Neural progenitor cell (in vitro differentiated cells): ENCODE measurements at regions not wholly inside any gene's neighbourhood (a gene's known extent, or its start where the extent isn't known, plus 50 kb on each side); places are given as distances from the start of the nearest gene placed in this dataset.

Experiments used
- DNase-seq: peaks from one replicate; pipeline ENCODE4 v3.0.0-alpha.2; 2016; ENCODE audit warnings: low spot score
- H2AFZ ChIP-seq: fragments of 200-600 bp; sonication (generic); replicated peaks from 2 replicates; pipeline ENCODE4 v1.6.1; 2016; ENCODE audit warnings: antibody characterized with exemption
- H3F3A ChIP-seq: fragments of 200-600 bp; sonication (generic); 2 replicates; pipeline ENCODE4 v1.6.1; 2016; ENCODE audit warnings: antibody characterized with exemption, low read depth
- H3K27ac ChIP-seq: fragments of 200-600 bp; sonication (generic); 2 replicates; pipeline ENCODE4 v1.5.1; 2016; ENCODE audit warnings: mild to moderate bottlenecking
- H3K27me3 ChIP-seq: fragments of 200-600 bp; sonication (generic); 2 replicates; pipeline ENCODE4 v1.6.1; 2016; ENCODE audit warnings: mild to moderate bottlenecking, moderate library complexity
- H3K36me3 ChIP-seq: fragments of 200-600 bp; sonication (generic); 2 replicates; pipeline ENCODE4 v1.5.1; 2016
- H3K4me1 ChIP-seq: fragments of 200-600 bp; sonication (generic); 2 replicates; pipeline ENCODE4 v1.6.1; 2016; ENCODE audit warnings: mixed run types
- H3K4me2 ChIP-seq: fragments of 200-600 bp; sonication (generic); 2 replicates; pipeline ENCODE4 v1.6.1; 2016
- H3K4me3 ChIP-seq: fragments of 200-600 bp; sonication (generic); 2 replicates; pipeline ENCODE4 v1.5.1; 2016
- H3K79me2 ChIP-seq: fragments of 200-600 bp; sonication (generic); 2 replicates; pipeline ENCODE4 v1.6.1; 2016; ENCODE audit warnings: low read depth
- H3K9ac ChIP-seq: fragments of 200-600 bp; sonication (generic); 2 replicates; pipeline ENCODE4 v1.6.1; 2016
- H3K9me3 ChIP-seq: fragments of 200-600 bp; sonication (generic); 2 replicates; pipeline ENCODE4 v1.5.1; 2016; ENCODE audit warnings: low read depth
- H4K20me1 ChIP-seq: fragments of 200-600 bp; sonication (generic); 2 replicates; pipeline ENCODE4 v1.6.1; 2016; ENCODE audit warnings: low read depth
- H3K27ac Mint-ChIP-seq: 3 replicates; pipeline ENCODE4 v1.8.0; 2021; ENCODE audit warnings: mixed read lengths
- H3K27me3 Mint-ChIP-seq: 2 replicates; pipeline ENCODE4 v1.8.0; 2022; ENCODE audit warnings: low read depth, mild to moderate bottlenecking, inconsistent platforms, moderate library complexity, mixed read lengths; ENCODE audit not compliant: insufficient read depth
- H3K36me3 Mint-ChIP-seq: 3 replicates; pipeline ENCODE4 v1.8.0; 2021; ENCODE audit warnings: mixed read lengths
- H3K4me1 Mint-ChIP-seq: 3 replicates; pipeline ENCODE4 v1.8.0; 2021; ENCODE audit warnings: mixed read lengths
- H3K4me3 Mint-ChIP-seq: 3 replicates; pipeline ENCODE4 v1.8.0; 2021; ENCODE audit warnings: mild to moderate bottlenecking, moderate library complexity, mixed read lengths
- H3K9me3 Mint-ChIP-seq: 3 replicates; pipeline ENCODE4 v1.8.0; 2020; ENCODE audit warnings: mixed read lengths
- EZH2 ChIP-seq: fragments of 200-600 bp; sonication (generic); IDR thresholded peaks from 2 replicates; pipeline ENCODE4 v1.6.1; 2017; ENCODE audit warnings: antibody characterized with exemption, mild to moderate bottlenecking, moderate library complexity
- EZH2phosphoT487 ChIP-seq: fragments of 200-600 bp; sonication (generic); IDR thresholded peaks from 2 replicates; pipeline ENCODE4 v1.6.1; 2017; ENCODE audit warnings: antibody characterized with exemption
- TF ChIP-seq, protein P1 (sequence below): fragments of 200-600 bp; sonication (generic); IDR thresholded peaks from 2 replicates; pipeline ENCODE4 v1.5.1; 2017; ENCODE audit warnings: antibody characterized with exemption, mild to moderate bottlenecking

DNA sequence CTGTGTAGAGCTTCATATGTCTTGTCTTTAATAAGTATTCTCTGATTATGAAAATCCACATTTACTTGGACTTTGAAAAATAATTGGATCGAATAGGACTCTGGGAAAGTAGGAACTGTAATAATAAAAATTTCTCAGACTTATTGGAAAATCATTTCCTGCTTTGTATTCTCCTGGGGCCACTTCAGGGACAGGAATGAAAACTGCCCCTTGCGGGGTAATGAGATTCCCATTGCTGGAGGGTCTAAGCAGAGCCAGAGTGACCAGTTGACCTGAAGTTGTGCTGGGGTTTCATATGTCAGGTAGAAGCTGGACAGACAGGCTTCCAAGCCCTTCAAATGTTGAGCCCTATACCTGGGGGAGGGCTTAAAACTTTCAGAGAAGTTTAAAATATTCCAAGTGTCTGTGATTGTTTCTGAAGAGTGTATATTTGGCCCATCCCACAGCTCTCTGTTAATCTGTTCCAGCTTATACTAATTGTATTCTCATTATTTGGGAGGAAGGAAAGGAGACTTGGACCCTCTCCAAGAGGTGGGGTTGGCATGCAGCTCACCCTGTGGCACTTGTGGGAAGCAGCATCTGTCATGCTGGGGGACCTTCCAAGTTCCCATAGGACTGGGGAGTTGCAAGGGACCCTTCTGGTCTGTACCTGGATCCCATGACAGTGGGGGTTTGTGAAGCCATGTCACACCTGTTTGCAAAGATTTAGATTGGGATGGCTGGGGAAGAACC lies 268.7 kb upstream of the ATP5MC3 start:
- Mint-ChIP-seq H3K27ac (no peak overlapping the region), H3K4me3 (no peak overlapping the region), H3K27me3 (peaks cover 4% of the 10 kb centered on the region), H3K4me1 (no peaks in the 10 kb centered on the region), H3K9me3 (no peaks in the 10 kb centered on the region), H3K36me3 (no peaks in the 10 kb centered on the region)
- Histone ChIP-seq H3K4me1 (peaks cover 7% of the 10 kb centered on the region), H3K27me3 (no peaks in the 10 kb centered on the region), H3K4me3 (no peak overlapping the region), H3K9me3 (no peaks in the 10 kb centered on the region), H4K20me1 (no peaks in the 10 kb centered on the region), H2AFZ (no peak overlapping the region), H3K36me3 (no peaks in the 10 kb centered on the region), H3F3A (no peaks in the 10 kb centered on the region), H3K9ac (no peak overlapping the region), H3K79me2 (no peaks in the 10 kb centered on the region), H3K27ac (no peak overlapping the region), H3K4me2 (no peak overlapping the region)
- DNase-seq: no peak
- no peak for TF ChIP-seq EZH2
- TF ChIP-seq EZH2phosphoT487: no peak
- TF ChIP-seq, protein P1, sequence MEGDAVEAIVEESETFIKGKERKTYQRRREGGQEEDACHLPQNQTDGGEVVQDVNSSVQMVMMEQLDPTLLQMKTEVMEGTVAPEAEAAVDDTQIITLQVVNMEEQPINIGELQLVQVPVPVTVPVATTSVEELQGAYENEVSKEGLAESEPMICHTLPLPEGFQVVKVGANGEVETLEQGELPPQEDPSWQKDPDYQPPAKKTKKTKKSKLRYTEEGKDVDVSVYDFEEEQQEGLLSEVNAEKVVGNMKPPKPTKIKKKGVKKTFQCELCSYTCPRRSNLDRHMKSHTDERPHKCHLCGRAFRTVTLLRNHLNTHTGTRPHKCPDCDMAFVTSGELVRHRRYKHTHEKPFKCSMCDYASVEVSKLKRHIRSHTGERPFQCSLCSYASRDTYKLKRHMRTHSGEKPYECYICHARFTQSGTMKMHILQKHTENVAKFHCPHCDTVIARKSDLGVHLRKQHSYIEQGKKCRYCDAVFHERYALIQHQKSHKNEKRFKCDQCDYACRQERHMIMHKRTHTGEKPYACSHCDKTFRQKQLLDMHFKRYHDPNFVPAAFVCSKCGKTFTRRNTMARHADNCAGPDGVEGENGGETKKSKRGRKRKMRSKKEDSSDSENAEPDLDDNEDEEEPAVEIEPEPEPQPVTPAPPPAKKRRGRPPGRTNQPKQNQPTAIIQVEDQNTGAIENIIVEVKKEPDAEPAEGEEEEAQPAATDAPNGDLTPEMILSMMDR: no peak

DNA sequence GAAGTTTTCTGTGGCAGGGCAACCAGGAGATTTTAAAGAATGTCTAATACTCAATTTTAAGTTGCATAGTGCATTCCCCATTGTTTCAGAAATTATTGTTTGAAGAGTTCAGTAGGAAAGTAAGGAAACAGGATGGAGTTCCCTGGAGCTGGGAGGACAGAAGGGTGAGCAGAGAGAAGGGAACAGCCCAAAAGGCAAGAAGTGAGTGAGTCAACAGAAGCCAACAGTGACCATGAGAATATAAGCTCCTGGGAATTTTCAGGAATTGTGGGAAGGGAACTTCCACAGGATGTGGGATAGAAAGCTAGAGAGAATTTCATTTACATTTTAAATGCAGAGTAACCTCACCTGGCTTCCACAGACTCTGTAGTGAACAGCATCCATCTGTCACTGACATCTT lies 268.1 kb upstream of the ATP5MC3 start:
- Histone ChIP-seq H3K79me2 (no peaks in the 10 kb centered on the region), H3K4me2 (no peak overlapping the region), H2AFZ (no peak overlapping the region), H4K20me1 (no peaks in the 10 kb centered on the region), H3K9me3 (no peaks in the 10 kb centered on the region), H3K4me3 (no peak overlapping the region), H3K27me3 (no peaks in the 10 kb centered on the region), H3K9ac (no peak overlapping the region), H3K4me1 (peaks cover 7% of the 10 kb centered on the region), H3F3A (no peaks in the 10 kb centered on the region), H3K27ac (no peak overlapping the region), H3K36me3 (no peaks in the 10 kb centered on the region)
- Mint-ChIP-seq H3K27ac (no peak overlapping the region), H3K4me3 (no peak overlapping the region), H3K27me3 (peaks cover 4% of the 10 kb centered on the region), H3K9me3 (no peaks in the 10 kb centered on the region), H3K36me3 (no peaks in the 10 kb centered on the region), H3K4me1 (no peaks in the 10 kb centered on the region)
- no peak for DNase-seq
- no peak for TF ChIP-seq EZH2phosphoT487
- TF ChIP-seq, protein P1: no peak
- TF ChIP-seq EZH2: no peak

DNA sequence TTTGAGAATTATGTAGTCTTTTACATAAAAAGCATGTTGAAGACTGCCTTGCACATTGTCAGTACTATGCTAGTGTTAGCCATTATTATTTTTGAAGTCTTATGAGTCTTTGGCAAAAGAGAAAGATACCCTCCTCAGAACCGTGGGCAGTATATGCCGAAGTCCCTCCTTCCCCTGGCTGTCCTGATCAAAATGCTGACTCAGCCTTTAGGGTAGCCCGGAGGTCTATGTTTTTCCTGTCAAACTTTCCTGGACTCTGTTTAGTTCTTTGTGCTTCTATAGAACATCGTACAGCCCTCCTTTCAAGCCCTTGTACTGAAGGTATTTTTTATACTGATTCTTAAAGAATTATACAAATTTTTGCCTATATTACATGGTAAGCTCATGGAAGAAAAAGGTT lies 264.7 kb upstream of the ATP5MC3 start:
- Mint-ChIP-seq H3K4me3 (no peak overlapping the region), H3K36me3 (no peaks in the 10 kb centered on the region), H3K27ac (no peak overlapping the region), H3K9me3 (no peaks in the 10 kb centered on the region), H3K27me3 (peaks cover 4% of the 10 kb centered on the region), H3K4me1 (peaks cover 16% of the 10 kb centered on the region)
- H3K79me2 ChIP-seq: no peaks in the 10 kb centered on the region
- TF ChIP-seq, protein P1: no peak
- no peaks in the 10 kb centered on the region for H3K27me3 ChIP-seq
- H3K9me3 ChIP-seq: no peaks in the 10 kb centered on the region
- H3F3A ChIP-seq: peaks cover 16% of the 10 kb centered on the region
- H3K36me3 ChIP-seq: no peaks in the 10 kb centered on the region
- DNase-seq: no peak
- no peaks in the 10 kb centered on the region for H4K20me1 ChIP-seq
- no peak overlapping the region for H3K27ac ChIP-seq
- H3K9ac ChIP-seq: no peak overlapping the region
- H3K4me2 ChIP-seq: no peak overlapping the region
- peaks cover 25% of the 10 kb centered on the region for H3K4me1 ChIP-seq
- H3K4me3 ChIP-seq: no peak overlapping the region
- no peak overlapping the region for H2AFZ ChIP-seq
